GM10248 (cell line): ENCODE measurements at regions not wholly inside any gene's neighbourhood (a gene's known extent, or its start where the extent isn't known, plus 50 kb on each side); places are given as distances from the start of the nearest gene placed in this dataset.
"Not testable (repeated sequence)": the region's sequence is repeated elsewhere in the genome, so short reads cannot be mapped to it uniquely, and the experiment has no call there.

Experiments
- CTCF ChIA-PET: fragments of 300-600 bp; sonication (Branson Sonifier 250); formaldehyde crosslinking; extraction: SDS; loops from one replicate; lab custom pipeline; 2021; ENCODE audit warnings: antibody characterized with exemption; lab: Yijun Ruan, JAX
- POLR2A ChIA-PET: fragments of 350-650 bp; sonication (Branson Sonifier 250); formaldehyde crosslinking; extraction: SDS; loops from one replicate; lab custom pipeline; 2020; ENCODE audit warnings: antibody characterized with exemption; lab: Yijun Ruan, JAX
- DNase-seq: peaks from one replicate; pipeline ENCODE4 v3.0.0; 2012; ENCODE audit errors: extremely low spot score
- TF ChIP-seq, protein P1 (sequence below): IDR thresholded peaks from 2 replicates; pipeline ENCODE4 v1.5.1; 2012; ENCODE audit warnings: mild to moderate bottlenecking, low read depth; ENCODE audit errors: extremely low read depth, missing control alignments, control extremely low read depth

DNA sequence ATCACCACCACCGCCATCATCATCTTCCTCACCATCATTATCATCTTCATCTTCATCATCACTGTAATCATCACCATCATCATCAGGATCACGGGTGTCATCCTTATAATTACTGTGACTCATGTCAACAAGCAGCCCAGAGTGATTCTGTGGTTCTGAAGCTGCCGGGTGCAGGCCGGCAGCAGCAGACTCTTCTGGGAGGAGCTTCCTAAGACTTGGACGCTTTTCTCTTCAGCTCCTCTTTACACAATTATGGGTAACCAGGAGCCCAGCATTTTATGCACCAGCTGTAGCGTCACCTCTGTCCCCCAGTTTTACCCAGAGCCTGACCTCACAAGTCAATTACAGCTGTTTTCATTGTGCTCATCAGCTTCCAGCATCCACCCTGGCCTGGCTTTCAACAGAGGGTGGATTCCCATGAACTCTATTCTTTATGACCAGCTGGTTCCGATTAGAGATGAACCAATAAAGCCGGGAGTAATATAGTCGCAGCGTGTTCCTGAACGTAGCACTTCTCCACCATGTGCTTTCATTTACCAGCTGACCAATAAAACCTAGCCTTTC, 275.8 kb downstream of the FOXL1 start:
- ChIA-PET CTCF (interaction anchor here (0.9 kb wide), 1 partner anchor 208 kb away, joined by 3 read pairs; no protein-coding TSS in a partner anchor), POLR2A (no interaction called here)
- DNase-seq, result no peak
- TF ChIP-seq, protein P1, sequence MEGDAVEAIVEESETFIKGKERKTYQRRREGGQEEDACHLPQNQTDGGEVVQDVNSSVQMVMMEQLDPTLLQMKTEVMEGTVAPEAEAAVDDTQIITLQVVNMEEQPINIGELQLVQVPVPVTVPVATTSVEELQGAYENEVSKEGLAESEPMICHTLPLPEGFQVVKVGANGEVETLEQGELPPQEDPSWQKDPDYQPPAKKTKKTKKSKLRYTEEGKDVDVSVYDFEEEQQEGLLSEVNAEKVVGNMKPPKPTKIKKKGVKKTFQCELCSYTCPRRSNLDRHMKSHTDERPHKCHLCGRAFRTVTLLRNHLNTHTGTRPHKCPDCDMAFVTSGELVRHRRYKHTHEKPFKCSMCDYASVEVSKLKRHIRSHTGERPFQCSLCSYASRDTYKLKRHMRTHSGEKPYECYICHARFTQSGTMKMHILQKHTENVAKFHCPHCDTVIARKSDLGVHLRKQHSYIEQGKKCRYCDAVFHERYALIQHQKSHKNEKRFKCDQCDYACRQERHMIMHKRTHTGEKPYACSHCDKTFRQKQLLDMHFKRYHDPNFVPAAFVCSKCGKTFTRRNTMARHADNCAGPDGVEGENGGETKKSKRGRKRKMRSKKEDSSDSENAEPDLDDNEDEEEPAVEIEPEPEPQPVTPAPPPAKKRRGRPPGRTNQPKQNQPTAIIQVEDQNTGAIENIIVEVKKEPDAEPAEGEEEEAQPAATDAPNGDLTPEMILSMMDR, result no peak

DNA sequence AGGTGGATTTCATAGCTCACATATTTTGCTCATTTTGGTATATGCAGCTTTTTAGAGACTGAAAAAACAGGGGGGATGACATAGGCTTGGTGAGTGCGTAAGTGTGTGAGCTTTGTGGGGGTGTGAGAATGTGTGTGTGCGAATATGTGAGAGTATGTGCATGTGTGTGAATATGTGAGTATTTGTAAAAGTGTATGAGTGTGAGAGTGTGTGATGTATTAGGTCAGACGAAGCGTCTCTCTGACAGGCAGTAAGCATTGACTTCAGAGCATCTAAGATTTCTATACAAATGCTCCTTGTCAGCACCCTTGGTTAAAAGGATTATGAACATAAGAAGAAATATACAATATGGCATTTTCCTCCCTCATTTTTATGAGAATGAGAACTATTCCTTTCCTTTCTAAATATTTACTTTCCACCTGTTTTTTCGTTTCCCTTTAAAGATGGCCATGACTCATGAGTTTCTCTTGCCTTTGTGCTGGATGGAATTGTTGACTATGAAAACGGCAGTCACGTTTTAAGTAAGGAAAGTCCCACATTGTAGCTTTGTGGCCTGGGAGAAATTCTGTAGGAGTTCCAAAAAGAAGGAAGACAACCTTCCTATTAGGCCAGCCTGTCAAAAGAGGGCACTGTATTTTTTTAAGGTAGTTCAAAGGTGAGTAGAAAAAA, 276.4 kb downstream of the FOXL1 start:
- POLR2A ChIA-PET, result no interaction called here
- TF ChIP-seq, protein P1, result no peak
- DNase-seq, result no peak

DNA sequence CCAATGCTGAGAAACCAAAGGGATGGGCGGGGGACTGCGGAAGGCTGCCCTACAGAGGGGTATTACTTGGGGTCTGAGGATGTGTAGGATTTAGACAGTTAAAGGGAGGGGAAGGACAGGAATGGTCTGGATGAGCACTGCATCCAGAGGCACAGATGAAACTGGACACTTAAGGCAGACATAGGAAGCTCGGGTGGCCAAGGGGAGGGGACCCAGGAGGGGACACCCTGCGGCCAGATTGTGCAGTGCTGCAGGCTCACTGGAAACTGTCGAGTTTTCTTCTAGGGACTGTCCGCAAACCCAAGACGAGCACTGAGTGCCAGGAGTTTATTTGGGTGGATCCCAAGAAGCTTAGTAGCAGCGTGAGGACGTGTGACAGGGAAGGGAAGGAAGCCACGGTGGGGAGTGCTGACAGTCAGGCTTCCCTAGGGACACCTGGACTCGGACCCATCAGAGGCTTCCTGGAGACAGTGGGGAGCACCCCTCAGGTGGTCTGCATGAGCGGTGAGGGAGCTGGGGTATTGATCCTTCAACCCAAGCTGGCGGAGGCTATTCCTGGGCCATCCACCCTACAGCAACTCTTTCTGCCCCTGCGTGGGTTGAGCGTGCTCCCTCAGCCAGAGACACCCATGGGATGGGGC, 278.7 kb downstream of the FOXL1 start:
- TF ChIP-seq, protein P1, result no peak
- CTCF ChIA-PET, result interaction anchor here (1.7 kb wide), 1 partner anchor 24 kb away, joined by 4 read pairs; no protein-coding TSS in a partner anchor
- POLR2A ChIA-PET, result no interaction called here
- DNase-seq, result no peak

More for the DNA sequence above, 276.4 kb downstream of the FOXL1 start:
- CTCF ChIA-PET, result interaction anchor here (0.9 kb wide), 1 partner anchor 208 kb away, joined by 3 read pairs; no protein-coding TSS in a partner anchor

DNA sequence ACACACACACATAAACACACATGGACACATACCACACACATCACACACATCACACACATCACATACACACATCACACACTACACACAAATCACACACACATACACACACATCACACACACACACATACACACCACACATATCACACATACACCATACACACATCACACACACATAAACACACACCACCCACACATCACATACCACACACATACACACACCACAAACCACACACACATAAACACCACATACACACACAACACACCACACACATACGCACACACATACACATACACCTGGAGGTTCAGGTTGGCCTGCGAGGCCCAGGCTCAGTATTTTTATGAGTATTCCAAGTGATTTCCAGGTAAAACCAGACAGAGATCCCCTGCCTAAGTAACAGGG, 279.5 kb downstream of the FOXL1 start:
- no peak for DNase-seq
- TF ChIP-seq, protein P1, result no peak
- ChIA-PET CTCF (no interaction called here), POLR2A (no interaction called here)

DNA sequence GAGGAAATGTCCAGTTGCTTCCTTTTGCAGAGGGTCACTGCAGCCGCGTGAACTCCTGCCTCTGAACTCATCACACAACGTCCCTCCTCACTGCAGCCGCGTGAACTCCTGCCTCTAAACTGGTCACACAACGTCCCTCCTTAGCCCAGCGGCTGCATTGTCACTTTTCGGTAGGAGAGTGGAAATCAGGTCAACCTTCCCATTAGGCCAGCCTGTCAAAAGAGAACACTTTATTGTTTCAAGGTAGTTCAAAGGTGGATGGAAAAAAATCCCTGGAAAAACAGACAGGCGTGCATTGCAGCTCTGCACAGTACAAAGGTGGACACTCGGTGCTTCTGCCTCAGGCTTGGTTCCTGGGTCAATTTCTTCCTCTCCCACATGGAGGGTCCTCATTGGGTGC, 280.2 kb downstream of the FOXL1 start:
- TF ChIP-seq, protein P1, result no peak
- DNase-seq, result no peak
- ChIA-PET POLR2A (no interaction called here), CTCF (no interaction called here)

DNA sequence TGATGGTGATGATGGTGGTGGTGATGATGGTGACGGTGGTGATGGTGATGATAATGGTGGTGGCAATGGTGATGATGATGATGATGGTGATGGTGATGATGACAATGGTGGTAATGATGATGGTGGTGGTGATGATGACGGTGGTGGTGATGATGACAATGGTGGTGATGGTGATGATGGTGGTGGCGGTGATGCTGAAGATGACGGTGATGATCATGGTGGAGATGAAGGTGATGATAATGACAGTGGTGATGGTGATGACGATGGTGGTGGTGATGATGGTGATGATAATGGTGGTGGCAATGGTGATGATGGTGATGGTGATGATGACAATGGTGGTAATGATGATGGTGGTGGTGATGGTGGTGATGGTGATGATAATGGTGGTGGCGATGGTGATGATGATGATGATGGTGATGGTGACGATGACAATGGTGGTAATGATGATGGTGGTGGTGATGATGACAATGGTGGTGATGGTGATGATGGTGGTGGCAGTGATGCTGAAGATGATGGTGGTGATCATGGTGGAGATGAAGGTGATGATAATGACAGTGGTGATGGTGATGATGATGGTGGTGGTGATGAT, 283.0 kb downstream of the FOXL1 start:
- DNase-seq, CTCF ChIA-PET, POLR2A ChIA-PET: not testable (repeated sequence)
